HepG2 (cell line): ENCODE measurements at regions not wholly inside any gene's neighbourhood (a gene's known extent, or its start where the extent isn't known, plus 50 kb on each side); places are given as distances from the start of the nearest gene placed in this dataset.

Experiments used
- ATAC-seq: fragments of 200-7000 bp; cut with Tn5 transposase; 3 replicates; pipeline ENCODE4 v1.9.1; 2020; ENCODE audit warnings: mild to moderate bottlenecking, moderate library complexity
- BruUV-seq: library from RNA; stranded (reverse); fragments of 400-500 nt; replicated peaks from 2 replicates; lab custom pipeline; 2021; lab: Mats Ljungman, UMichigan
- CTCF ChIA-PET: fragments of 300-600 bp; formaldehyde crosslinking; extraction: SDS; loops from one replicate; lab custom pipeline; 2021; ENCODE audit warnings: low total read pairs, inconsistent platforms, low intra/inter-chr PET ratio; lab: Yijun Ruan, JAX
- POLR2A ChIA-PET: fragments of 350-600 bp; sonication (Branson Sonifier 250); formaldehyde crosslinking; loops from one replicate; lab custom pipeline; 2020; ENCODE audit warnings: antibody characterized with exemption, inconsistent platforms; lab: Yijun Ruan, JAX
- DNase-seq: peaks from one replicate; pipeline ENCODE4 v3.0.0-alpha.2; 2015; ENCODE audit warnings: low spot score
- FAIRE-seq: peaks from 3 replicates; lab custom pipeline; 2011; peaks lifted over from hg19 to GRCh38; lab: Jason Lieb, UNC
- H2AFZ ChIP-seq: one replicate; pipeline ENCODE4 v1.6.1; 2011; ENCODE audit warnings: low read length, inconsistent platforms
- H3K27ac ChIP-seq: fragments of 300-600 bp; 3 replicates; pipeline ENCODE4 v1.8.0; 2011; ENCODE audit warnings: mixed run types, mild to moderate bottlenecking, mixed read lengths, low read length, inconsistent platforms; ENCODE audit not compliant: insufficient read depth; ENCODE audit errors: extremely low read length
- H3K27me3 ChIP-seq, 2 experiments: fragments of 200-600 bp in 1 of 2; 2 replicates in 1 of 2; 3 replicates in 1 of 2; pipeline versions ENCODE4 v1.6.0 to v1.8.0; 2011; ENCODE audit warnings: low read length in 2 of 2, mild to moderate bottlenecking in 2 of 2, moderate library complexity in 2 of 2, inconsistent platforms in 1 of 2; ENCODE audit not compliant: insufficient read depth in 2 of 2, control insufficient read depth in 1 of 2
- H3K36me3 ChIP-seq, 2 experiments: fragments of 200-600 bp in 1 of 2; replicated peaks in 1 of 2; 2 replicates in 1 of 2; 3 replicates in 1 of 2; pipeline versions ENCODE4 v1.5.1 to v1.8.0; 2011; ENCODE audit warnings: low read length in 2 of 2, inconsistent platforms in 1 of 2; ENCODE audit not compliant: insufficient read depth in 2 of 2, control insufficient read depth in 1 of 2
- H3K4me1 ChIP-seq: 2 replicates; pipeline ENCODE4 v1.5.1; 2012; ENCODE audit warnings: low read length, inconsistent platforms; ENCODE audit not compliant: insufficient read depth
- H3K4me2 ChIP-seq: 2 replicates; pipeline ENCODE4 v1.6.0; 2011; ENCODE audit warnings: low read depth, low read length, inconsistent platforms
- H3K4me3 ChIP-seq, 3 experiments: fragments of 200-600 bp in 1 of 3; sonication (generic), shearing (Covaris generic) in 1 of 3; replicated peaks in 1 of 3; 2 replicates each; pipeline ENCODE4 v1.5.1; 2011 to 2016; ENCODE audit warnings: low read length in 3 of 3, inconsistent platforms in 2 of 3, low read depth in 2 of 3, mild to moderate bottlenecking in 2 of 3, control low read depth in 1 of 3, mixed read lengths in 1 of 3; ENCODE audit not compliant: insufficient read depth in 1 of 3
- H3K79me2 ChIP-seq: one replicate; pipeline ENCODE4 v1.6.1; 2011; ENCODE audit warnings: low read length, inconsistent platforms; ENCODE audit not compliant: insufficient read depth
- H3K9ac ChIP-seq: 2 replicates; pipeline ENCODE4 v1.6.0; 2011; ENCODE audit warnings: mild to moderate bottlenecking, low read depth, low read length, inconsistent platforms; ENCODE audit not compliant: insufficient read depth
- H3K9me3 ChIP-seq: 2 replicates; pipeline ENCODE4 v1.5.1; 2012; ENCODE audit warnings: mild to moderate bottlenecking, low read length
- H4K20me1 ChIP-seq: 2 replicates; pipeline ENCODE4 v1.6.0; 2011; ENCODE audit warnings: inconsistent platforms, mild to moderate bottlenecking, low read length, moderate library complexity; ENCODE audit not compliant: insufficient read depth
- HMGA1 ChIP-seq: sonication (generic); formaldehyde crosslinking; conservative IDR thresholded peaks from 2 replicates; pipeline ENCODE4 v1.4.0; 2020; ENCODE audit warnings: missing genetic modification reagents
- KDM1A ChIP-seq: IDR thresholded peaks from 2 replicates; pipeline ENCODE4 v1.6.1; 2016; ENCODE audit warnings: missing compliant biosample characterization
- MBNL3 ChIP-seq: fragments of 250-450 bp; sonication (Bioruptor Pico); conservative IDR thresholded peaks from 2 replicates; pipeline ENCODE4 v1.8.0; 2022; ENCODE audit warnings: mild to moderate bottlenecking, inconsistent platforms
- NFATC3 ChIP-seq: sonication (generic); formaldehyde crosslinking; IDR thresholded peaks from 2 replicates; pipeline ENCODE4 v1.5.1; 2020; ENCODE audit warnings: mild to moderate bottlenecking, missing genetic modification reagents
- NFRKB ChIP-seq: fragments of 450-650 bp; IDR thresholded peaks from 2 replicates; pipeline ENCODE4 v1.6.1; 2017
- RELA ChIP-seq: sonication (generic); formaldehyde crosslinking; IDR thresholded peaks from 2 replicates; pipeline ENCODE4 v1.4.0; 2020; ENCODE audit warnings: missing genetic modification reagents
- ZNF558 ChIP-seq: sonication (generic); formaldehyde crosslinking; IDR thresholded peaks from 2 replicates; pipeline ENCODE4 v1.9.0; 2022; ENCODE audit warnings: mild to moderate bottlenecking, missing genetic modification reagents, borderline replicate concordance
- ZNF619 ChIP-seq: sonication (generic); formaldehyde crosslinking; IDR thresholded peaks from 2 replicates; pipeline ENCODE4 v1.4.0; 2020; ENCODE audit warnings: mild to moderate bottlenecking, missing genetic modification reagents
- WGBS: methylation state at CpG from one replicate; pipeline ENCODE4 v1.1.6; 2017; ENCODE audit warnings: low lambda C conversion rate; 5-methylcytosine and 5-hydroxymethylcytosine counted together
- in situ Hi-C: cut with HindIII; loops from 2 replicates; pipeline ENCODE4 v1.10.0; 2017; ENCODE audit warnings: low pct_unique_long_range_greater_than_20kb; ENCODE audit not compliant: extremely low pct_ligation_motif_present
- intact Hi-C: fragments of 100-400 bp; cut with micrococcal nuclease; formaldehyde crosslinking; loops from one replicate; pipeline ENCODE4 v1.10.0; 2022; ENCODE audit not compliant: unreplicated experiment
- TF ChIP-seq, protein P1 (sequence below): sonication (generic); formaldehyde crosslinking; IDR thresholded peaks from 2 replicates; pipeline ENCODE4 v1.8.1; 2022; ENCODE audit warnings: mild to moderate bottlenecking, missing genetic modification reagents
- TF ChIP-seq, protein P2 (sequence below): sonication (generic); formaldehyde crosslinking; IDR thresholded peaks from 2 replicates; pipeline ENCODE4 v1.5.1; 2020; ENCODE audit warnings: missing genetic modification reagents, mild to moderate bottlenecking, borderline replicate concordance
- TF ChIP-seq, protein P3 (sequence below): sonication (generic); formaldehyde crosslinking; IDR thresholded peaks from 2 replicates; pipeline ENCODE4 v1.9.0; 2021; ENCODE audit warnings: missing genetic modification reagents, borderline replicate concordance
- TF ChIP-seq, protein P4 (sequence below): sonication (generic); formaldehyde crosslinking; IDR thresholded peaks from 2 replicates; pipeline ENCODE4 v1.4.0; 2020; ENCODE audit warnings: missing genetic modification reagents, borderline replicate concordance

DNA sequence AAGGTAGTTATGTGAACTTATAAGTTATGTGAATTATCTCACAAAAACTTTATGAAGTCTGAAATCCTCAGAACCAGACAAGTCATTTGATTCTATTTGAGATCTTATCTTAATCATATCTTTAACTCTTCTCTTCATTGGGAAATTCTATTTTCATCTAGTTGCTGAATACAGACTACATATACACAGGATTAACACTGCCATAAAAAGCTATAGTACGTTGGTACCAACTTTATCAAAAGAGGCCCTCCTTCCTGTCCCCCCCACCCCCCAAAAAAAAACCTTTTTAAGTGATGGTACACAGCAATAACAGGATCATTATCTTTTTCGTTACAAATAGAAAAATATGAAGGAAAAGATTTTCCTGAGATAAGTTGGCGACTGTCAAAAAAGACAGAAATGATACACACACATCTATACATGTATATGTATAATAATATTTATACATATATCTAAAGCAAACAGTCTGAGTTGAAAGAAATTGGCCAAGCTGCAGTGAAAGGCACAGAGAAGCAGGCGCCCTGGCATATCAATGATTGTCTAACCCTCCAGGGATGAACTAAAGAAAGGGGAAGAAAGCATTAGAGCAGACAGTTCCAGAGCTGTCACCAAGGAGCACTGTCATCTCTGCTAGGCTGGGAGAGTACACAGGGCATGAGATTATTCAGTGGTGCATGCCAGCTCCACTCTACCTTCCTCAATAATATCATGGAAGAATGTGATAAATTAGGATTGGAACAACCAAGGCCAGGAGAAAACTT lies 116.7 kb downstream of the KLF12 start:
- no peak overlapping the region for H3K27ac ChIP-seq
- DNase-seq (no peak), FAIRE-seq (no peak), ATAC-seq (no peak)
- H3K27me3 ChIP-seq: no peaks in the 10 kb centered on the region
- in situ Hi-C loops: no loop called here
- no peak overlapping the region for H3K4me2 ChIP-seq
- no peak overlapping the region for H3K9ac ChIP-seq
- WGBS: 44% methylated on average over 4 of the region's 4 CpGs
- H3K4me3 ChIP-seq: no peak overlapping the region
- TF ChIP-seq, protein P1, sequence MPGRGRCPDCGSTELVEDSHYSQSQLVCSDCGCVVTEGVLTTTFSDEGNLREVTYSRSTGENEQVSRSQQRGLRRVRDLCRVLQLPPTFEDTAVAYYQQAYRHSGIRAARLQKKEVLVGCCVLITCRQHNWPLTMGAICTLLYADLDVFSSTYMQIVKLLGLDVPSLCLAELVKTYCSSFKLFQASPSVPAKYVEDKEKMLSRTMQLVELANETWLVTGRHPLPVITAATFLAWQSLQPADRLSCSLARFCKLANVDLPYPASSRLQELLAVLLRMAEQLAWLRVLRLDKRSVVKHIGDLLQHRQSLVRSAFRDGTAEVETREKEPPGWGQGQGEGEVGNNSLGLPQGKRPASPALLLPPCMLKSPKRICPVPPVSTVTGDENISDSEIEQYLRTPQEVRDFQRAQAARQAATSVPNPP (CRISPR knock-in tag): no peak
- TF ChIP-seq RELA (no peak), ZNF558 (CRISPR knock-in tag) (no peak), NFRKB (no peak), HMGA1 (CRISPR knock-in tag) (no peak), ZNF619 (CRISPR knock-in tag) (no peak), MBNL3 (CRISPR knock-in tag) (no peak), NFATC3 (CRISPR knock-in tag) (no peak), KDM1A (CRISPR knock-in tag) (no peak)
- TF ChIP-seq, protein P2, sequence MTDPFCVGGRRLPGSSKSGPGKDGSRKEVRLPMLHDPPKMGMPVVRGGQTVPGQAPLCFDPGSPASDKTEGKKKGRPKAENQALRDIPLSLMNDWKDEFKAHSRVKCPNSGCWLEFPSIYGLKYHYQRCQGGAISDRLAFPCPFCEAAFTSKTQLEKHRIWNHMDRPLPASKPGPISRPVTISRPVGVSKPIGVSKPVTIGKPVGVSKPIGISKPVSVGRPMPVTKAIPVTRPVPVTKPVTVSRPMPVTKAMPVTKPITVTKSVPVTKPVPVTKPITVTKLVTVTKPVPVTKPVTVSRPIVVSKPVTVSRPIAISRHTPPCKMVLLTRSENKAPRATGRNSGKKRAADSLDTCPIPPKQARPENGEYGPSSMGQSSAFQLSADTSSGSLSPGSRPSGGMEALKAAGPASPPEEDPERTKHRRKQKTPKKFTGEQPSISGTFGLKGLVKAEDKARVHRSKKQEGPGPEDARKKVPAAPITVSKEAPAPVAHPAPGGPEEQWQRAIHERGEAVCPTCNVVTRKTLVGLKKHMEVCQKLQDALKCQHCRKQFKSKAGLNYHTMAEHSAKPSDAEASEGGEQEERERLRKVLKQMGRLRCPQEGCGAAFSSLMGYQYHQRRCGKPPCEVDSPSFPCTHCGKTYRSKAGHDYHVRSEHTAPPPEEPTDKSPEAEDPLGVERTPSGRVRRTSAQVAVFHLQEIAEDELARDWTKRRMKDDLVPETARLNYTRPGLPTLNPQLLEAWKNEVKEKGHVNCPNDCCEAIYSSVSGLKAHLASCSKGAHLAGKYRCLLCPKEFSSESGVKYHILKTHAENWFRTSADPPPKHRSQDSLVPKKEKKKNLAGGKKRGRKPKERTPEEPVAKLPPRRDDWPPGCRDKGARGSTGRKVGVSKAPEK (CRISPR knock-in tag): no peak
- TF ChIP-seq, protein P3, sequence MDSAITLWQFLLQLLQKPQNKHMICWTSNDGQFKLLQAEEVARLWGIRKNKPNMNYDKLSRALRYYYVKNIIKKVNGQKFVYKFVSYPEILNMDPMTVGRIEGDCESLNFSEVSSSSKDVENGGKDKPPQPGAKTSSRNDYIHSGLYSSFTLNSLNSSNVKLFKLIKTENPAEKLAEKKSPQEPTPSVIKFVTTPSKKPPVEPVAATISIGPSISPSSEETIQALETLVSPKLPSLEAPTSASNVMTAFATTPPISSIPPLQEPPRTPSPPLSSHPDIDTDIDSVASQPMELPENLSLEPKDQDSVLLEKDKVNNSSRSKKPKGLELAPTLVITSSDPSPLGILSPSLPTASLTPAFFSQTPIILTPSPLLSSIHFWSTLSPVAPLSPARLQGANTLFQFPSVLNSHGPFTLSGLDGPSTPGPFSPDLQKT (CRISPR knock-in tag): no peak
- TF ChIP-seq, protein P4, sequence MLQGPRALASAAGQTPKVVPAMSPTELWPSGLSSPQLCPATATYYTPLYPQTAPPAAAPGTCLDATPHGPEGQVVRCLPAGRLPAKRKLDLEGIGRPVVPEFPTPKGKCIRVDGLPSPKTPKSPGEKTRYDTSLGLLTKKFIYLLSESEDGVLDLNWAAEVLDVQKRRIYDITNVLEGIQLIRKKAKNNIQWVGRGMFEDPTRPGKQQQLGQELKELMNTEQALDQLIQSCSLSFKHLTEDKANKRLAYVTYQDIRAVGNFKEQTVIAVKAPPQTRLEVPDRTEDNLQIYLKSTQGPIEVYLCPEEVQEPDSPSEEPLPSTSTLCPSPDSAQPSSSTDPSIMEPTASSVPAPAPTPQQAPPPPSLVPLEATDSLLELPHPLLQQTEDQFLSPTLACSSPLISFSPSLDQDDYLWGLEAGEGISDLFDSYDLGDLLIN: no peak
- CTCF ChIA-PET: no interaction called here
- no peaks in the 10 kb centered on the region for H3K79me2 ChIP-seq
- POLR2A ChIA-PET: no interaction called here
- H3K9me3 ChIP-seq: 0 out of 2 replicates have a peak, but pooled peaks cover 2% of the 10 kb centered on the region
- H2AFZ ChIP-seq: no peak overlapping the region
- H3K36me3 ChIP-seq: no peaks in the 10 kb centered on the region
- no peaks in the 10 kb centered on the region for H4K20me1 ChIP-seq
- no peaks in the 10 kb centered on the region for H3K4me1 ChIP-seq
- BruUV-seq: no TSS peak
- intact Hi-C loops: no loop called here
